Stomach (tissue), 8 donors: ENCODE measurements at regions not wholly inside any gene's neighbourhood (a gene's known extent, or its start where the extent isn't known, plus 50 kb on each side); places are given as distances from the start of the nearest gene placed in this dataset.

ENCODE experiments used
- DNase-seq, 2 donors: peaks; one replicate each; pipeline versions ENCODE4 v3.0.0 to v3.0.0-alpha.2; 2013 to 2019
- H3K27ac ChIP-seq, 5 donors: fragments of 200-600 bp in 4 of 5; sonication (generic) in 4 of 5; one replicate each; pipeline ENCODE4 v1.5.1; 2013 to 2019; ENCODE audit warnings: mild to moderate bottlenecking in 1 of 5, moderate library complexity in 1 of 5
- H3K27me3 ChIP-seq, 3 donors: fragments of 200-600 bp; sonication (generic); one replicate each; pipeline ENCODE4 v1.5.1; 2017 to 2019; ENCODE audit warnings: mixed run types in 1 of 3
- H3K36me3 ChIP-seq, 4 donors: fragments of 200-600 bp; sonication (generic); 1 replicate in 3 of 4; 2 replicates in 1 of 4; pipeline ENCODE4 v1.5.1; 2016 to 2019
- H3K4me1 ChIP-seq, 4 donors: fragments of 200-600 bp; sonication (generic); one replicate each; pipeline ENCODE4 v1.5.1; 2016 to 2019
- H3K4me3 ChIP-seq, 4 donors: fragments of 200-600 bp; sonication (generic) in 3 of 4; one replicate each; pipeline ENCODE4 v1.5.1; 2016 to 2019; ENCODE audit warnings: mild to moderate bottlenecking in 1 of 4
- H3K9me3 ChIP-seq, 4 donors: fragments of 200-600 bp; sonication (generic); one replicate each; pipeline ENCODE4 v1.5.1; 2016 to 2019
- CTCF ChIP-seq, 7 experiments: fragments of 450-650 bp in 4 of 7; fragments of 200-600 bp in 3 of 7; sonication (generic) in 3 of 7; IDR thresholded peaks; one replicate each; pipeline ENCODE4 v1.5.1; 2016 to 2019; ENCODE audit warnings: antibody characterized with exemption in 7 of 7, control low read depth in 2 of 7, mild to moderate bottlenecking in 1 of 7
- EP300 ChIP-seq: sonication (generic); formaldehyde crosslinking; IDR thresholded peaks from one replicate; pipeline ENCODE4 v1.6.1; 2017; ENCODE audit warnings: antibody characterized with exemption
- POLR2A ChIP-seq, 4 donors: fragments of 450-650 bp; IDR thresholded peaks; one replicate each; pipeline ENCODE4 v1.6.1; 2016; ENCODE audit warnings: antibody characterized with exemption in 4 of 4, control low read depth in 2 of 4, mild to moderate bottlenecking in 1 of 4, moderate library complexity in 1 of 4
- POLR2AphosphoS5 ChIP-seq, 3 donors: sonication (generic); formaldehyde crosslinking; IDR thresholded peaks; one replicate each; pipeline ENCODE4 v1.6.1; 2016; ENCODE audit warnings: antibody characterized with exemption in 3 of 3
- WGBS, 5 donors: extraction: QIAGEN DNeasy Blood & Tissue Kit in 3 of 5; methylation state at CpG; one replicate each; pipeline versions ENCODE4 v1.1.5 to v1.1.7; 2013 to 2018; 5-methylcytosine and 5-hydroxymethylcytosine counted together
- intact Hi-C: fragments of 100-400 bp; cut with DNase I; formaldehyde crosslinking; loops from one replicate; pipeline ENCODE4 v1.15.1; 2023; ENCODE audit warnings: low total_unique reads
- donor health status: healthy with polysubstance abuse.
- donor health status: Bipolar disorder and iron deficiency.
- donor health status: healthy.

- Histone ChIP-seq H3K4me3 (no peak overlapping the region), H3K27ac (no peak overlapping the region), H3K27me3 (no peaks in the 10 kb centered on the region), H3K36me3 (no peaks in the 10 kb centered on the region), H3K9me3 (peaks cover 0 to 22% (median 14%) of the 10 kb centered on the region in 4 donors), H3K4me1 (no peaks in the 10 kb centered on the region)
- intact Hi-C loops: no loop called here
- 84 to 92% (median 87%) methylated on average over 1 of the region's 1 CpG for WGBS, 5 donors
- TF ChIP-seq POLR2A (IDR thresholded peaks at IDR 0.05): no peak
- TF ChIP-seq CTCF (IDR thresholded peaks at IDR 0.05): no peak
- no peak for TF ChIP-seq EP300
- no peak for TF ChIP-seq POLR2AphosphoS5 (IDR thresholded peaks at IDR 0.05)
- no peak for DNase-seq
Measured at GRCh38 chr2:5546181-5546580, 146.0 kb upstream of the SOX11 start.

- no peaks in the 10 kb centered on the region for H3K4me1 ChIP-seq
- H3K27me3 ChIP-seq: no peaks in the 10 kb centered on the region
- H3K9me3 ChIP-seq: peaks cover 0 to 9% (median 7%) of the 10 kb centered on the region in 4 donors
- H3K36me3 ChIP-seq: no peaks in the 10 kb centered on the region
- TF ChIP-seq CTCF (IDR thresholded peaks at IDR 0.05): no peak
- TF ChIP-seq POLR2A (IDR thresholded peaks at IDR 0.05): no peak
- no peak for TF ChIP-seq POLR2AphosphoS5 (IDR thresholded peaks at IDR 0.05)
- TF ChIP-seq EP300: no peak
- H3K4me3 ChIP-seq: no peak overlapping the region
- WGBS, 5 donors: 37 to 45% (median 40%) methylated on average over 5 of the region's 5 CpGs
- no peak for DNase-seq
- intact Hi-C loops: no loop called here
- H3K27ac ChIP-seq: no peak overlapping the region
Measured at GRCh38 chr2:5548991-5549715, 143.0 kb upstream of the SOX11 start.

GRCh38 chr2:5549771-5550170 lies 142.4 kb upstream of the SOX11 start:
- H3K27ac ChIP-seq: no peak overlapping the region
- TF ChIP-seq EP300 (no peak), CTCF (IDR thresholded peaks at IDR 0.05) (no peak), POLR2AphosphoS5 (IDR thresholded peaks at IDR 0.05) (no peak), POLR2A (IDR thresholded peaks at IDR 0.05) (no peak)
- intact Hi-C loops: no loop called here
- peaks cover 0 to 3% (median 1%) of the 10 kb centered on the region in 4 donors for H3K9me3 ChIP-seq
- no peaks in the 10 kb centered on the region for H3K27me3 ChIP-seq
- H3K36me3 ChIP-seq: no peaks in the 10 kb centered on the region
- DNase-seq: no peak
- H3K4me1 ChIP-seq: no peaks in the 10 kb centered on the region
- H3K4me3 ChIP-seq: no peak overlapping the region
- WGBS, 5 donors: 25 to 49% (median 44%) methylated on average over 2 of the region's 2 CpGs

GRCh38 chr2:5555636-5556035 lies 136.5 kb upstream of the SOX11 start:
- no peak overlapping the region for H3K4me3 ChIP-seq
- no peaks in the 10 kb centered on the region for H3K36me3 ChIP-seq
- no peaks in the 10 kb centered on the region for H3K4me1 ChIP-seq
- no peak for DNase-seq
- intact Hi-C loops: no loop called here
- TF ChIP-seq CTCF (IDR thresholded peaks at IDR 0.05): no peak
- TF ChIP-seq EP300: no peak
- no peak for TF ChIP-seq POLR2A (IDR thresholded peaks at IDR 0.05)
- 81 to 92% (median 87%) methylated on average over 11 of the region's 11 CpGs for WGBS, 5 donors
- H3K27ac ChIP-seq: no peak overlapping the region
- H3K27me3 ChIP-seq: no peaks in the 10 kb centered on the region
- H3K9me3 ChIP-seq: no peaks in the 10 kb centered on the region
